ENCODE measurements at regions not wholly inside any gene's neighbourhood (a gene's known extent, or its start where the extent isn't known, plus 50 kb on each side); places are given as distances from the start of the nearest gene placed in this dataset.
"Not testable (repeated sequence)": the region's sequence is repeated elsewhere in the genome, so short reads cannot be mapped to it uniquely, and the experiment has no call there.

GRCh38 chr2:90032269-90032668 lies 1340.8 kb downstream of the RPIA start:
- TF ChIP-seq CTCF (IDR thresholded peaks at IDR 0.05; ENCODE audit: poor library complexity, severe bottlenecking); POLR2AphosphoS5 (IDR thresholded peaks at IDR 0.05); SMC3 (conservative IDR thresholded peaks at IDR 0.05; ENCODE audit: poor library complexity); REST (IDR thresholded peaks at IDR 0.05; ENCODE audit: borderline replicate concordance); MXI1 (conservative IDR thresholded peaks at IDR 0.05; ENCODE audit: poor library complexity, severe bottlenecking); TAF1 (IDR thresholded peaks at IDR 0.05; ENCODE audit: low read depth); EZH2 (IDR thresholded peaks at IDR 0.05; ENCODE audit: borderline replicate concordance, insufficient read depth, low read length, poor library complexity, severe bottlenecking); EP300 (conservative IDR thresholded peaks at IDR 0.05; ENCODE audit: poor library complexity, severe bottlenecking); RAD21 (conservative IDR thresholded peaks at IDR 0.05): not testable (repeated sequence)
